Heart right ventricle (tissue), 16 donors: ENCODE measurements at regions not wholly inside any gene's neighbourhood (a gene's known extent, or its start where the extent isn't known, plus 50 kb on each side); places are given as distances from the start of the nearest gene placed in this dataset.

ENCODE experiments used
- ATAC-seq, 8 donors: fragments of 200-7000 bp; cut with Tn5 transposase; one replicate each; pipeline ENCODE4 v1.9.1; 2020; ENCODE audit warnings: mild to moderate bottlenecking in 8 of 8, moderate library complexity in 8 of 8, moderate number of reproducible peaks in 1 of 8
- DNase-seq, 2 donors: peaks; one replicate each; pipeline ENCODE4 v3.0.0-alpha.2; 2020
- H3K27ac ChIP-seq, 10 donors: fragments of 200-600 bp; sonication (generic) in 2 of 10; one replicate each; pipeline versions ENCODE4 v1.5.0 to v1.8.0; 2020 to 2022; ENCODE audit warnings: mild to moderate bottlenecking in 3 of 10
- H3K27me3 ChIP-seq, 7 donors: fragments of 200-600 bp; one replicate each; pipeline ENCODE4 v1.8.0; 2021 to 2022; ENCODE audit warnings: mild to moderate bottlenecking in 2 of 7
- H3K36me3 ChIP-seq, 9 donors: fragments of 200-600 bp; sonication (generic) in 1 of 9; one replicate each; pipeline versions ENCODE4 v1.5.0 to v1.8.0; 2020 to 2022; ENCODE audit warnings: mild to moderate bottlenecking in 2 of 9
- H3K4me1 ChIP-seq, 9 donors: fragments of 200-600 bp; sonication (generic) in 1 of 9; one replicate each; pipeline versions ENCODE4 v1.5.0 to v1.8.0; 2020 to 2022; ENCODE audit warnings: mild to moderate bottlenecking in 4 of 9
- H3K4me3 ChIP-seq, 10 donors: fragments of 200-600 bp; sonication (generic) in 2 of 10; one replicate each; pipeline versions ENCODE4 v1.5.0 to v1.8.0; 2020 to 2022; ENCODE audit warnings: mild to moderate bottlenecking in 7 of 10, moderate library complexity in 2 of 10
- H3K9me3 ChIP-seq, 11 donors: fragments of 200-600 bp in 10 of 11; sonication (generic) in 2 of 11; one replicate each; pipeline versions ENCODE4 v1.5.0 to v1.8.0; 2013 to 2022; ENCODE audit warnings: mild to moderate bottlenecking in 2 of 11, control low read depth in 1 of 11, moderate library complexity in 1 of 11
- WGBS, 2 donors: extraction: QIAGEN DNeasy Blood & Tissue Kit; methylation state at CpG; one replicate each; pipeline ENCODE4 v1.1.7; 2013; ENCODE audit warnings: inconsistent platforms in 1 of 2; 5-methylcytosine and 5-hydroxymethylcytosine counted together
- intact Hi-C, 10 donors: fragments of 100-400 bp; cut with DNase I; formaldehyde crosslinking; loops; one replicate each; pipeline versions ENCODE4 v1.11.1 to v1.14.2; 2022
- TF ChIP-seq, protein P1 (sequence below), 9 donors: fragments of 200-600 bp; sonication (generic) in 2 of 9; IDR thresholded peaks; one replicate each; pipeline versions ENCODE4 v1.5.0 to v1.8.0; 2021 to 2022; ENCODE audit warnings: antibody characterized with exemption in 9 of 9, mild to moderate bottlenecking in 5 of 9, moderate library complexity in 1 of 9
- donor health status: Arrhythmogenic right ventricular cardiomyopathy.
- donor health status: ischemic (EF 13 %, LVEDD 7.1; RV severe dilation, severe dysfunction).
- donor health status: healthy with polysubstance abuse.
- donor health status: DM: no; HTN: yes; CAD: no.
- donor health status: DM: no; HTN: no; CAD: no.
- donor health status: ischemic (EF 25% LVEDD 6.9; RV normal size, moderate dysfunction).
- donor health status: ischemic (EF 25% LVEDD 5.7; RV mildly dilated, moderate dysfunction).
- donor health status: healthy.
- donor health status: DM: yes; HTN: yes; CAD: no.
- donor health status: Ischemic cardiomyopathy.
- donor health status: ischemic (EF 35%, LVEDD 5.7; RV mildly dilated, moderate dysfunction).
- donor health status: nonischemic (EF 11% LVEDD 7.7; RV severe dilation, severe dysfunction).
- donor health status: DM: yes; HTN: yes; CAD: no.
- donor health status: PGD.
- donor health status: ischemic (EF 29% LVEDD 5.4; RV normal size, mild dysfunction).
- donor health status: nonischemic (EF 23%, LVEDD 6.1; RV moderate dilation, normal function).

DNA sequence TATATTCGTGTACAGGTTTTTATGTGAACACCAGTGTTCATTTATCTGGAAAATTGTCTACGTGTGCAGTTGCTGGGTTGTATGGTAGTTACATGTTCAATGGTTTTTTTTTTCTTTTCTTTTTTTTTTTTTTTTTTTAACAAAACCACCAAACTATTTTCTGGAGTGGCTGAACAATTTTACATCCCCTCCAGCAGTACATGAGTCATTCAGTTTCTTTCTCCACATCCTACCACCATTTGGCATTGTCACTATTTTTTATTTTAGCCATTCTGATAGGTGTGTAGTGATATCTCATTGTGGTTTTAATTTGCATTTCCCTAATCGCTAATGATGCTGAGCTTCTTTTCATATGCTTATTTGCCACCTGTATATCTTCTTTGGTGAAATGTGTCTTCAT, 256.3 kb upstream of the EOMES start:
- H3K4me3 ChIP-seq, result no peak overlapping the region
- no peak overlapping the region for H3K27ac ChIP-seq
- ATAC-seq, result no peak
- intact Hi-C loops, result no loop called here
- H3K36me3 ChIP-seq, result no peaks in the 10 kb centered on the region
- H3K9me3 ChIP-seq, result no peaks in the 10 kb centered on the region
- 70 to 82% methylated on average over 3 of the region's 3 CpGs for WGBS, 2 donors
- no peak for DNase-seq
- H3K27me3 ChIP-seq, result no peaks in the 10 kb centered on the region
- TF ChIP-seq, protein P1, sequence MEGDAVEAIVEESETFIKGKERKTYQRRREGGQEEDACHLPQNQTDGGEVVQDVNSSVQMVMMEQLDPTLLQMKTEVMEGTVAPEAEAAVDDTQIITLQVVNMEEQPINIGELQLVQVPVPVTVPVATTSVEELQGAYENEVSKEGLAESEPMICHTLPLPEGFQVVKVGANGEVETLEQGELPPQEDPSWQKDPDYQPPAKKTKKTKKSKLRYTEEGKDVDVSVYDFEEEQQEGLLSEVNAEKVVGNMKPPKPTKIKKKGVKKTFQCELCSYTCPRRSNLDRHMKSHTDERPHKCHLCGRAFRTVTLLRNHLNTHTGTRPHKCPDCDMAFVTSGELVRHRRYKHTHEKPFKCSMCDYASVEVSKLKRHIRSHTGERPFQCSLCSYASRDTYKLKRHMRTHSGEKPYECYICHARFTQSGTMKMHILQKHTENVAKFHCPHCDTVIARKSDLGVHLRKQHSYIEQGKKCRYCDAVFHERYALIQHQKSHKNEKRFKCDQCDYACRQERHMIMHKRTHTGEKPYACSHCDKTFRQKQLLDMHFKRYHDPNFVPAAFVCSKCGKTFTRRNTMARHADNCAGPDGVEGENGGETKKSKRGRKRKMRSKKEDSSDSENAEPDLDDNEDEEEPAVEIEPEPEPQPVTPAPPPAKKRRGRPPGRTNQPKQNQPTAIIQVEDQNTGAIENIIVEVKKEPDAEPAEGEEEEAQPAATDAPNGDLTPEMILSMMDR (IDR thresholded peaks at IDR 0.05), result no peak
- H3K4me1 ChIP-seq, result peaks cover 0 to 10% (median 0%) of the 10 kb centered on the region in 9 donors

DNA sequence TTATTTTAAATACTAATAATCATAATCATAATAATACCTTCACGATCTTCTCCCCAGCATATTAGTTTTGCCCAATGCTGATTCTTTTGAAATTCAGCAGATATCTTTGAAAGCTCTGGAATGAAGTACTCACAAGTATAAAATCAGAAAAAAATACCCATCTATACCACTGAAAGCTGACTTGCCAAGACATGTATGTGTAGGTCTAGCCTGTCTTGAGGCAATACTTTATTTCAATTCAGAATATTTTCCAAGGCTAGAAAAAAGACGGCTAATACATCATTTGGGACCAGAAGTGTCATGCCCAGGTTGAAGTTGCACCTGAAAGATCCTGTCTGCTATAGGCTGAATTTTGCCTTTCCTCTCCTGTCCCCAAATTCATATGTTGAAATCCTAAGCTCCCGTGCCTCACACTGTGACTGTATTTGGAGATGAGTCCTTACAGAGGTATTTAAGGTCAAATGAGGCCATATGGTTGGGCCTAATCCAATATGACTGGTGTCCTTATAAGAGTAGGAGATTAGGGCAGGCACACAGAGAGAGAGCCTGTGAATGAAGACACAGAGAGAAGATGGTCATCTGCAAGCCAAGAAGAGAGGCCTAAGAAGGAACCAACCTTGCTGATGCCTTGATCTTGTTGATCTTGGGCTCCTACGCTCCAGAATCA, 255.9 kb upstream of the CMC1 start:
- no peak overlapping the region for H3K27ac ChIP-seq
- 71 to 82% methylated on average over 4 of the region's 4 CpGs for WGBS, 2 donors
- TF ChIP-seq, protein P1 (IDR thresholded peaks at IDR 0.05), result no peak
- intact Hi-C loops, result no loop called here
- H3K36me3 ChIP-seq, result no peaks in the 10 kb centered on the region
- ATAC-seq (no peak), DNase-seq (no peak)
- H3K9me3 ChIP-seq, result no peaks in the 10 kb centered on the region
- no peaks in the 10 kb centered on the region for H3K27me3 ChIP-seq
- H3K4me3 ChIP-seq, result no peak overlapping the region
- no peaks in the 10 kb centered on the region for H3K4me1 ChIP-seq

DNA sequence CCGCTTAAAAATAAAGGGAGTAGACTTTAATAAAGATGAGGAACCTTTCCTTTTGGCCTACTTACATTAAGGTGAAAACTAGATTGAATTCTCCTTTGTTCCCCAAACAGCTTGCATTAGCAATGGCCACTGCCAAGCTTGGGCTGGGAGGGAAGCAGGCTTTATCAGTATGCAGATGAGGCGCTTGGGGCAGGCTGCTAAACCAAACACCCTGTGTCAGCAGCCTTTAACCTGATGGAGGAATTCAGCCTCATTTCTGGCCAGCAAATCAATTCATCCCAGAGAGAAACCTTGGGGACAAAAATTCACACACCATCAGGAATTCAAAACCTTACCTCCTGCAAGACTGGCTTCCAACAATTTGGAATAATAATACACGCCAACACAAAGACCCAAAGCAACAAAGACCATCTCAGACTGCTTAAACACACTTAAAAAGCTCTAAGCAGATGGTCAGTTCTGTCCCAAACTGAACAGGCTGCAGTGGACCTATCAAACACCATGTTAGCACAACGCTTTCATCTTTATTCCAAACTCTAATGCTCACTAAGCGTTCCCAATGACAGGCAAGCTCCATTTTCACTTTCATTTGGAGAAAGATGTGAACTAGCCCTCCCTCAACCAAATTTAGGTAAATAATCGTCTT, 255.1 kb upstream of the CMC1 start:
- peaks cover 0 to 2% (median 0%) of the 10 kb centered on the region in 11 donors for H3K9me3 ChIP-seq
- H3K36me3 ChIP-seq, result no peaks in the 10 kb centered on the region
- H3K4me1 ChIP-seq, result no peaks in the 10 kb centered on the region
- ATAC-seq, result no peak
- intact Hi-C loops, result no loop called here
- no peak for DNase-seq
- H3K4me3 ChIP-seq, result no peak overlapping the region
- 62 to 70% methylated on average over 6 of the region's 6 CpGs for WGBS, 2 donors
- H3K27ac ChIP-seq, result no peak overlapping the region
- TF ChIP-seq, protein P1 (IDR thresholded peaks at IDR 0.05), result no peak
- no peaks in the 10 kb centered on the region for H3K27me3 ChIP-seq

DNA sequence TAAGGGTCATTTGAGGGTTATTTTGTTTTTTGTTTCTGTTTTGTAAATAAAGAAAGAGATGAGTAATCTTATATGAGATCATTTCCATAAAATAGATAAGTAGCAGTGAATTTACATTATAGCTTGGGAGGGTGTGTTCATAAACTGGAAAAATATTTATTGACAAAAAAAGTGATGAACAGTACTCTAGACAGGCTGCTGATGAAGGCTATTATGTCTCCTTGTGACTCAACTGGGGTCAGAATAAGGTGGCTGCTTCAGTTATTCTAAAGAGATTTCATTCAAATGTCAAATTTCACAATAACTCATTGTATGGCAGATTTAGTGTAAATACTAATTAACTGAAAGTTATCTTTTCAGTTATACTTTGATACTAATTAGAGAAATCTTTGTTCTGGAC, 251.1 kb upstream of the CMC1 start:
- no peak overlapping the region for H3K27ac ChIP-seq
- DNase-seq (no peak), ATAC-seq (no peak)
- TF ChIP-seq, protein P1 (IDR thresholded peaks at IDR 0.05), result no peak
- H3K4me1 ChIP-seq, result no peaks in the 10 kb centered on the region
- H3K36me3 ChIP-seq, result no peaks in the 10 kb centered on the region
- H3K27me3 ChIP-seq, result no peaks in the 10 kb centered on the region
- intact Hi-C loops, result no loop called here
- peaks cover 0 to 2% (median 0%) of the 10 kb centered on the region in 11 donors for H3K9me3 ChIP-seq
- no peak overlapping the region for H3K4me3 ChIP-seq
